Stimulated activated CD8-positive, alpha-beta memory T cell treated with anti-CD3 and anti-CD28 coated beads, Interleukin-2, amount 100 ng/mL, for 48 hours (primary cell): ENCODE measurements at regions not wholly inside any gene's neighbourhood (a gene's known extent, or its start where the extent isn't known, plus 50 kb on each side); places are given as distances from the start of the nearest gene placed in this dataset.
"Not testable (repeated sequence)": the region's sequence is repeated elsewhere in the genome, so short reads cannot be mapped to it uniquely, and the experiment has no call there.

Source experiments
- DNase-seq, 2 donors: peaks; one replicate each; pipeline ENCODE4 v3.0.0-alpha.2; 2020; ENCODE audit warnings: low read depth in 2 of 2

DNA sequence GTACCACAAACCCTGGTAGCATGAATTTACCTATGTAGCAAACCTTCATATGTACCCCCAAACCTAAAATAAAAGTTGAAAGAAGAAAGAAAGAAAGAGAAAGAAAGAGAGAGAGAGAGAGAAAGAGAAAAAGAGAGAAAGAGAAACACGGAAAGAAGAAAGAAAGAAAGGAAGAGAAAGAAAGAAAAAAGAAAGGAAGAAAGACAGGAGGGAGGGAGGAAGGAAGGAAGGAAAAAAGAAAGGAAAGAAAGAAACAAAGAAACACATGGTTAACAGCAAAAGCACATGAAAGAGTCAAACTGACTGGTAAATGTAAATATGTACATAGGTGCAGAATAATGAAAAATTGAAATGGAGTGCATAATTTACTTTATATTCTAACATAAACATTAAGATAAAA lies 903.4 kb downstream of the LRFN5 start:
- DNase-seq: no peak

- no peak for DNase-seq
These were observed 901.7 kb downstream of the LRFN5 start for GRCh38 chr14:42508209-42508946.

DNA sequence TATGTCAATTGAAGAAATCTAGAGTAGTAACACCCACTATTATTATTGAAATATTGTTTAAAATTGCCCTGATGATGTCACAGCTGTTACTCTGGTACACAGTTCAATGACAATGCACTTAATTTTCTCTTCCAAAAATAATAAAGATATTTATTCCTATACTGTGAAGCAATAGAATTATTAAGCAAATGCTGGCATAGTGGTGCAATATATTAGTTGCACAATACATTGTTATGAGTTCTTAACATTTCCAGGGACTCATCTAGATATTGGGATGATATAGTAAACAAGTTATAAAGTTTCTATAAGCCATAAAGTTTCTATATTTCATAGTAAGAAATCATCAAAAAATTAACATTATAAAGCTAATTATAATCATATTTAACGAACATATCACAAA lies 897.8 kb downstream of the LRFN5 start:
- DNase-seq: no peak

DNA sequence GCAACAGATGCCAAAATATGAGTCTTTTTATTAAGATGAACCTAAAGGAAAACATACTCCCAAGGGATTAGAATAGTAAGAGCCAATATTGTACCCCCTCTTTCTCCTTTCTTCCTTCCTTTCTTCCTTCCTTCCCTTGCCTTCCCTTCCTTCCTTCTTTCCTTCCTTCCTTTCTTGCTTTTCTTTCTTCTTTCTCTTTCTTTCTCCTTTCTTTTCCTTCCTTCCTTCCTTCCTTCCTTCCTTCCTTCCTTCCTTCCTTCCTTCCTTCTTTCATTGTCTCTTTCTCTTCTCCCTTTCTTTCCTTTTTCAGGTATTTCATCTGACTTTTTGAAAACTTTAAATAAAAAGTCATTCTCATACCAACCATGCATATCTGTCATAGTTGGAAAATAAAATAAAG lies 892.5 kb downstream of the LRFN5 start:
- DNase-seq: no peak

DNA sequence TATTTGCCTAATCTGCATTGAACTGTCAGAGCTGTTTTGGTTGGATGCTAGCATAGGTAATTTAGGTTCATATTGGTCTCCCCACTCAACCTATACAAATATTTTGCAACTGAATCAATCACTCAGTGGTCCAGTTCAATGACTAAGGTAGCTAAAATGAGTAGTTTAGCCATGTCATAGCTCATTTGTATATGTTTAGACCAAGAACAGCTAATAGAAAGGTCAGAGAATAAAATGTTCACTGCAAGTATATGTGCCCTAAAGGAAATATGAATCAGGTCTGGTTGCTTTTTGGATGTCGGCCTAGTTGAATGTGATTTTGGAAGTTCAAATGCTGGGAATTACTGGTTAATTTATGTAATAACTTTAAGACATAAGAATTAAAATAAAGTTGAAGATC lies 883.9 kb downstream of the LRFN5 start:
- no peak for DNase-seq

GRCh38 chr14:42488965-42489364 lies 882.3 kb downstream of the LRFN5 start:
- DNase-seq: no peak

DNA sequence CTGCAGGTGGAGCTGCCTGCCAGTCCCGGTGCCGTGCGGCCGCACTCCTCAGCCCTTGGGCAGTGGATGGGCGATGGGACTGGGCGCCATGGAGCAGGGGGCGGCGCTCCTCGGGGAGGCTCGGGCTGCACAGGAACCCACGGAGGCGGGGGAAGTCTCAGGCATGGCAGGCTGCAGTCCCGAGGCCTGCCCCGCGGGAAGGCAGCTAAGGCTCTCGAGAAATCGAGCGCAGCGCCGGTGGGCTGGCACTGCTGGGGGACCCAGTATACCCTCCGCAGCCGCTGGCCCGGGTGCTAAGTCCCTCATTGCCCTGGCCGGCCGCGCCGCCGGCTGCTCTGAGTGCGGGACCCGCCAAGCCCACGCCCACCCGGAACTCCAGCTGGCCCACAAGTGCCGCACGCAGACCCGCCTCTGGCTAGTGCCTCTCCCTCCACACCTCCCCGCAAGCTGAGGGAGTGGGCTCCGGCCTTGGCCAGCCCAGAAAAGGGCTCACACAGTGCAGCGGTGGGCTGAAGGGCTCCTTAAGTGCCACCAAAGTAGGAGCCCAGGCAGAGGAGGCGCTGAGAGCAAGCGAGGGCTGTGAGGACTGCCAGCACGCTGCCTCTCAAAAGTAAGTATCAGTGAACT lies 875.8 kb downstream of the LRFN5 start:
- DNase-seq: not testable (repeated sequence)

- not testable (repeated sequence) for DNase-seq
These were observed 875.0 kb downstream of the LRFN5 start for GRCh38 chr14:42481714-42482113.

- no peak for DNase-seq
These were observed 873.6 kb downstream of the LRFN5 start for GRCh38 chr14:42480255-42480654.

GRCh38 chr14:42475289-42475688 lies 868.6 kb downstream of the LRFN5 start:
- no peak for DNase-seq

- DNase-seq: no peak
These were observed 863.7 kb downstream of the LRFN5 start for GRCh38 chr14:42470427-42470719.

DNA sequence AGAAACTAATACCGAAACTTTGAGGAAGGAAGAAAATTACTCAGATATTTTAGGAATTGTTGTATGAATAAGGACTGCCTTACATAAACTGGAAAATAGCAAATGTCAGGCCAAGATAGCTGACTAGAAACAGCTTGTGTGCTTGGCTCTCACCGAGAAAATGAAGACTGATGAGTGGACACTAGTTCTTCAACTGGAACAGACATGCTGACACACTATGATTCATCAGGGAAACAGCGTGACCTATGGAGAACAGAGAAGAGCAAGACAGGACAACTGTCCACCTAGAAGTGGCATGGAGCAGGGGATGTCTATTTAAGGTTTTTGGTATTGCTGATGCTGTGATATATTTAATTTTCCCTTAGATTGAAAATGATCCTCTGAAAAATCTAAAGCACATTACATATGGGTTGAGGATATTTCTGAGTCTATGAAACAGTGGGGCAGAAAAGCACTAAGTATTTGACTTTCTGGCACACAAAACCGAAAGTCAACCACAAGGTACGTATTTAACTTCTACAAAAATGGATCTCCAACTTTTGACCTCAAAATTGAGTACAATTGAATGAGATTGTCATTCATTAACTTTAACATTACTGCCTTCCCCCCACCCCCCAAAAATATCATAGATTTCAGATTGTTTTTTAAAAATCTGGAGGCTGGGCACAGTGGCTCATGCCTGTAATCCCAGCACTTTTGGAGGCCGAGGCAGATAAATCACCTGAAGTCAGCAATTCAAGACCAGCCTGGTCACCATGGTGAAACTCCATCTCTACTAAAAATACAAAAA lies 863.2 kb downstream of the LRFN5 start:
- no peak for DNase-seq

DNA sequence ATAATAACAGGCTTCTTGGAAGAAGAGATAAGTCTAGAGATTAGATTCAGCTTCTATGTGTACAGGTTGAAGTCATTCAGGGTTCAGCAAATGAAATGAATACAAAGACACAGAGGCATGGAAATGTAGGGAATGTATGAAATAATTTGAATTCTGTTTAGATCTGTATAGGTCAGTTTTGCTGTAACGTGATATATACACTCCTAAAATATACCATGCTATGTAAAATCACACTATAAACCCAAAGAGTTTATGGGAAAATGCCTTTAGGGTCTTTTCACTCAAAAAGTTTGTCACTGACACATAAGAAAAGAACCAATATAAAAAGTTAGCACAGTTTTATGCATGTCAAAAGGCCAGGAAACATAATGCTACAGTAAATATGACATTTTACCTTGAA lies 854.0 kb downstream of the LRFN5 start:
- DNase-seq: no peak

- DNase-seq: no peak
These were observed 852.6 kb downstream of the LRFN5 start for GRCh38 chr14:42459171-42459685.

GRCh38 chr14:42441615-42442014 lies 834.9 kb downstream of the LRFN5 start:
- DNase-seq: no peak

GRCh38 chr14:42437809-42438208 lies 831.1 kb downstream of the LRFN5 start:
- no peak for DNase-seq

DNA sequence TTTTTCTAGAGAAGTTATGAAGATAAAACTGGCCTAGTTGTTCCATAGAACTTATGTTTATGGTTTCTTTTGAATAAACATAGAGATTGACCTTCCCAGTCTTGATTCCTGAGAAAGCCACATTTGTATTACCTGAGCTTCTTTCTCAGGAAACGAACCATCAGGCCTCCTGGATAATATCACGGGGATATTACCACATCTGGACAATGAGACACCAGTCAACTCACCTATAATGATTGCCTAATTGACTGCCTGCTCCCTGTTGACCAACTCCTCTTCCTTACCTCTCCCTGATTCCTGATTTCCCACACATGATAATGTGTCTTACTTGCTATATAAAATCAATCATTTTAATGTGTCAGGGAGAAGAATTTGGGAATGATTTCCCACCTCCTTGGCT lies 822.7 kb downstream of the LRFN5 start:
- no peak for DNase-seq

GRCh38 chr14:42428996-42429395 lies 822.3 kb downstream of the LRFN5 start:
- DNase-seq: no peak

DNA sequence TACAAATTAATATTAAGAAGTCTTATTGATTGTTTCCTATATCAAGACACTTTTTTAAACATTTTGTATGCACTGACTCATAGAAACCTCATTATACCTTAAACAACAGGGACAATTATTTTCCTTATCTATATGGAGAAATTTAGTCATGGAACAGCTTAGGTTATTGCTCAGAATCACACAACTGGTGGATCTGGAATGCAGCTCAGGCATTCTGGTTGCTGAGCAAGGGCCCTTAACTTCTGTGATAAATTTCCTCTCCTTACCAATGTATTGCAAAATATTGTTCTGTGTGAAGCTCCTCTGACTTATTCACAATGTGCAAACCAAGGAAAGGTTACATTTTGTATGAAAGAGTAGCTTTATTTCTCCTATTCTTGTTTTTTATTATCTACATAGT lies 817.8 kb downstream of the LRFN5 start:
- DNase-seq: no peak

GRCh38 chr14:42421377-42422078 lies 814.9 kb downstream of the LRFN5 start:
- no peak for DNase-seq

GRCh38 chr14:42420071-42420470 lies 813.4 kb downstream of the LRFN5 start:
- no peak for DNase-seq

DNA sequence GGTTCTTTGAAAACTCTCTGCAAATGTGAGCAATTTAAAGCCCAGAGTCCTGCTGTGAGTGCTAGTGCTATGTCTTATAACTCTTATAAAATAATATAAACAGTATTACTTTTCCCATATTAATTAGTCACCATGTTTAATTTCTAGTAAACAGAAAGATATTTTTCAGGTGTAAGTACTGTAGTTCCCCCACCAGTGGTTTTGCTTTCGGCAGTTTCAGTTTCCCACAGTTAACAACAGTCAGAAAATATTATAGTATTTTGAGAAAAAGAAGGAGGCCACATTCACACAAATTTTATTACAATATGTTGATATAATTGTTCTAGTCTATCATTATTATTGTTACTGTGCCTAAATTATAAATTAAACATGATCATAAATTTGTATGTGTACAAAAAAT lies 800.5 kb downstream of the LRFN5 start:
- no peak for DNase-seq
